BJ (cell line): ENCODE measurements at regions not wholly inside any gene's neighbourhood (a gene's known extent, or its start where the extent isn't known, plus 50 kb on each side); places are given as distances from the start of the nearest gene placed in this dataset.

Experiments
- CTCF ChIA-PET: fragments of 350-600 bp; formaldehyde crosslinking; extraction: SDS; loops from one replicate; lab custom pipeline; 2021; ENCODE audit warnings: antibody characterized with exemption, inconsistent platforms; lab: Yijun Ruan, JAX
- POLR2A ChIA-PET: fragments of 300-600 bp; sonication (Branson Sonifier 250); formaldehyde crosslinking; extraction: SDS; loops from one replicate; lab custom pipeline; 2021; ENCODE audit warnings: antibody characterized with exemption; lab: Charles Lee
- DNase-seq: peaks from one replicate; pipeline ENCODE4 v3.0.0-alpha.2; 2011; ENCODE audit warnings: low read depth
- H3K27me3 ChIP-seq: 2 replicates; pipeline ENCODE4 v1.6.0; 2011; ENCODE audit warnings: low read length; ENCODE audit not compliant: control insufficient read depth, insufficient read depth
- H3K36me3 ChIP-seq: 2 replicates; pipeline ENCODE4 v1.5.1; 2011; ENCODE audit warnings: low read length; ENCODE audit not compliant: control insufficient read depth, insufficient read depth
- H3K4me3 ChIP-seq: 2 replicates; pipeline ENCODE4 v1.5.1; 2011; ENCODE audit warnings: low read depth, mild to moderate bottlenecking, control low read depth, low read length
- CTCF ChIP-seq: IDR thresholded peaks from 2 replicates; pipeline ENCODE4 v1.5.1; 2011; ENCODE audit warnings: low read depth, mild to moderate bottlenecking, control low read depth, inconsistent platforms, low read length, moderate library complexity; ENCODE audit not compliant: insufficient read depth

- DNase-seq = no peak
These were observed 831.6 kb upstream of the CHAC2 start for GRCh38 chr2:52936029-52936428.

GRCh38 chr2:52934920-52935640 is 832.5 kb upstream of the CHAC2 start:
- ChIA-PET POLR2A (no interaction called here), CTCF (no interaction called here)
- TF ChIP-seq CTCF = no peak
- Histone ChIP-seq H3K4me3 (no peak overlapping the region), H3K27me3 (no peaks in the 10 kb centered on the region), H3K36me3 (no peaks in the 10 kb centered on the region)
- no peak for DNase-seq

More at GRCh38 chr2:52936029-52936428, 831.6 kb upstream of the CHAC2 start:
- H3K4me3 ChIP-seq = no peak overlapping the region
- H3K36me3 ChIP-seq = no peaks in the 10 kb centered on the region
- no peaks in the 10 kb centered on the region for H3K27me3 ChIP-seq
- ChIA-PET POLR2A (no interaction called here), CTCF (no interaction called here)
- no peak for TF ChIP-seq CTCF

- TF ChIP-seq CTCF = no peak
- Histone ChIP-seq H3K36me3 (no peaks in the 10 kb centered on the region), H3K4me3 (no peak overlapping the region), H3K27me3 (no peaks in the 10 kb centered on the region)
- ChIA-PET POLR2A (no interaction called here), CTCF (no interaction called here)
- DNase-seq = no peak
These were observed 833.2 kb upstream of the CHAC2 start for GRCh38 chr2:52934323-52934898.

- TF ChIP-seq CTCF = no peak
- no peaks in the 10 kb centered on the region for H3K36me3 ChIP-seq
- CTCF ChIA-PET = no interaction called here
- DNase-seq = no peak
- no peaks in the 10 kb centered on the region for H3K27me3 ChIP-seq
- POLR2A ChIA-PET = no interaction called here
- no peak overlapping the region for H3K4me3 ChIP-seq
These were observed 833.7 kb upstream of the CHAC2 start for GRCh38 chr2:52933878-52934277.

- DNase-seq = no peak
- H3K27me3 ChIP-seq = no peaks in the 10 kb centered on the region
- CTCF ChIA-PET = no interaction called here
- H3K4me3 ChIP-seq = no peak overlapping the region
- no peaks in the 10 kb centered on the region for H3K36me3 ChIP-seq
- no peak for TF ChIP-seq CTCF
- POLR2A ChIA-PET = no interaction called here
These were observed 835.9 kb upstream of the CHAC2 start for GRCh38 chr2:52931660-52932059.
